GM21529 (cell line): ENCODE measurements at regions not wholly inside any gene's neighbourhood (a gene's known extent, or its start where the extent isn't known, plus 50 kb on each side); places are given as distances from the start of the nearest gene placed in this dataset.
"Not testable (repeated sequence)": the region's sequence is repeated elsewhere in the genome, so short reads cannot be mapped to it uniquely, and the experiment has no call there.

ENCODE experiments used
- ATAC-seq: cut with Tn5 transposase; IDR thresholded peaks from one replicate; pipeline ENCODE4 v1.9.1; 2021; ENCODE audit not compliant: unreplicated experiment

GRCh38 chr12:25682421-25682820, 129.3 kb upstream of the LMNTD1 start:
- no peak for ATAC-seq

GRCh38 chr12:25684070-25684469, 131.0 kb upstream of the LMNTD1 start:
- ATAC-seq = no peak

- ATAC-seq = no peak
These were observed 133.3 kb upstream of the LMNTD1 start for GRCh38 chr12:25686351-25686750.

GRCh38 chr12:25687226-25687625, 134.1 kb upstream of the LMNTD1 start:
- ATAC-seq = no peak

GRCh38 chr12:25688851-25689250, 135.8 kb upstream of the LMNTD1 start:
- ATAC-seq = not testable (repeated sequence)

- ATAC-seq = no peak
These were observed 137.0 kb upstream of the LMNTD1 start for GRCh38 chr12:25689996-25690501.

DNA sequence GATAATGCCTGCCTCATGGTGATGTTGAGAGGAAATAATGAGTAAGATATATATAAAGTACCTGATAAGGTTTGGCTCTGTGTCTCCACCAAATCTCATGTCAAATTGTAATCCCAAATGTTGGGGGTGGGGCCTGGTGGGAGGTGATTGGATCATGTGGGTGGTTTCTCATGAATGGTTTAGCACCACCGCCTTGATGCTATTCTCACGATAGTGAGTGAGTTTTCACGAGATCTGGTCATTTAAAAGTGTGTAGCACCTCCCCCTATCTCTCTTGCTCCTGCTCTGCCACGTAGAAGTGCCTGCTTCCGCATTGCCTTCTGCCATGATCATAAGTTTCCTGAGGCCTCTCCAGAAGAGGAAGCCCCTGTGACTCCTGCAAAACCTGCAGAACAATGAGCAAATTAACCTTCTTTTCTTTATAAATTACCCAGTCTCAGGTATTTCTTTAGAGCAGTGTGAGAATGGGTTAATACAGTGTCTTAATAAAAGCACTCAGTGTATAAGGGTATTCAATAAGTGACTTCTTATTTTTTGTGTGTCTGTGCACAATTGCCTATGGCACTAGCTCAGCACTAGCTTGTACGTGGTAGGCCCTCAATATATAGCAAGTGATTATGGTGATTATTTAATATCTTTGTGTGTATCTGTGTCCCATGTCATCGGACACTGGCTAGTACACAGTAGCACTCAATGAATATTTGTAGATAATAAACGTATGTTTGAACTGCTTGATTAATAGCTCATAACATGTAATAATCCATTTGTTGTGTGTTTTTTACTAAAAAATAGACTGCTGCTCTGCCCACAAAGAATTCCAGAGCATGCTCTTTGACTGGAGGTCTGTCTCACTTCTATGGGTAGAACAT, 138.1 kb upstream of the LMNTD1 start:
- no peak for ATAC-seq

- no peak for ATAC-seq
These were observed 138.7 kb upstream of the LMNTD1 start for GRCh38 chr12:25691865-25692114.

- no peak for ATAC-seq
These were observed 139.3 kb upstream of the LMNTD1 start for GRCh38 chr12:25692115-25693035.

DNA sequence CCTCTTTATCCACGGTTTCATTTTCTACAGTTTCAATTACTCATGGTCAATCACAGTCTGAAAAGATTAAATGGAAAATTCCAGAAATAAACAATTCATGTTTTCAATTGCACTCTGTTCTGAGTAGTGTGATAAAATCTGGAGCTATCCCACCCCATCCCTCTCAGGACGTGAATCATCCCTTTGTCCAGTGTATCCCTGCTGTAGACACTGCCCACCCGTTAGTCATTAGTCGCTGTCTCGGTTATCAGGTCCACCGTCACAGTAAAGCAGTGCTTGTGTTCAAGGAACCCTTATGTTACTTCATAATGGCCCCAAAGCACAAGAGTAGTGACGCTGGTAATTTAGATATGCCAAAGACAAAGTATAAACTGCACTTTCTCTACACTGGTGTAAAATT, 141.0 kb upstream of the LMNTD1 start:
- no peak for ATAC-seq

DNA sequence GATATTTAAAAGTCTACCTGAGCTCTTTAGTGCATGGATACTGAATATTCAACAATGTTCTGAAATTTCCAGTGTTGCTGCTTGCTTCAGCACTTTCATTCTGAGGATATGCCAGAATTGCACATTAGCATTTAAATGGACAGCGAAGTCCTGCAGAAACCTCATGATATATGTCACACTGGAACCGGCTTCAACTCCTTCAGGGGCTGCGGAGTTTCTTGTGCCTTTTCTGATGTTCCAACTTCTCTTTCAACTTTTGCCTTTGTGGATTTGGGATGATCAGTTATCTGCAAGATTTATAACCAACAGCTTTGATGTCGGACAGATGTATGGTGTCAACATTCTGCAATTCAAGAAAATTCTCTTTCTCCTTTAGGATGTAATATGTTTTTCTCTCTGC, 142.5 kb upstream of the LMNTD1 start:
- no peak for ATAC-seq

DNA sequence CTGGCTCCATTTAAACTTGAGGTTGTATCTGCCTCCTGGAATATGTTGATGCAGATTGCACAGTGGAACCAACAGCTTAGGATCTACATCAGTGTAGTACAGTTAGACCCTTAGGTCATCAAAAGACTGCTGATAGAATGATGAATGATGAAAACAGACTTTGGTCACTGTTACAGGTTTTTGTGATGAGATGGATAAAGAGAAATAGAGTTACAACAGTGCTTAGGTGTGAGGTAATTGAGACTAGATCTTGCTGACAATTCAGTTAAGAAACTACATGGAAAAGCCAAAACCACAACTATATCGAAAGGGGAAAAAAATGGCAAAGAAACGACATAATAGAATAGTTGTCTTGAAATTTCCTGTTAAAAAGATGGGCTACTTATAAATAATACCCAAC, 145.7 kb upstream of the LMNTD1 start:
- no peak for ATAC-seq

GRCh38 chr12:25699454-25699853, 146.4 kb upstream of the LMNTD1 start:
- ATAC-seq = no peak

- ATAC-seq = no peak
These were observed 148.2 kb upstream of the LMNTD1 start for GRCh38 chr12:25701290-25701689.

DNA sequence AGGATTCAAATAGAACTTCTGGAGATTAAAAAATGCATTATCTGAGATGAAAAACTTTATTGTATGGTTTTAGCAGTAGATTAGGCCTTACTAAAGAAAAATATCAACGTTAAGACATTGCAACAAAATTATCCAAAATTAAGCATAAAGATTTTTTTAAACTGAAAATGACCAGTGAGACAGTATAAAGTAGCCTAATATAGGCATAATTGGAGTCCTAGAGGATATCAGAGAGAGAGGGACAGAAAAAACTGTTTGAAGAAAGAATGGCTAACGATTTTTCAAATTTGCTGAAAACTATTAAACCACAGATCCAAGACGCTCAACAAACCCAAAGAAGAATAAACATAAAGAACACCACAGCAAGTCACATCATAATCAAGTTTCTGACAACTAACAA, 149.5 kb upstream of the LMNTD1 start:
- ATAC-seq = no peak

- no peak for ATAC-seq
These were observed 152.2 kb upstream of the LMNTD1 start for GRCh38 chr12:25705261-25705660.

DNA sequence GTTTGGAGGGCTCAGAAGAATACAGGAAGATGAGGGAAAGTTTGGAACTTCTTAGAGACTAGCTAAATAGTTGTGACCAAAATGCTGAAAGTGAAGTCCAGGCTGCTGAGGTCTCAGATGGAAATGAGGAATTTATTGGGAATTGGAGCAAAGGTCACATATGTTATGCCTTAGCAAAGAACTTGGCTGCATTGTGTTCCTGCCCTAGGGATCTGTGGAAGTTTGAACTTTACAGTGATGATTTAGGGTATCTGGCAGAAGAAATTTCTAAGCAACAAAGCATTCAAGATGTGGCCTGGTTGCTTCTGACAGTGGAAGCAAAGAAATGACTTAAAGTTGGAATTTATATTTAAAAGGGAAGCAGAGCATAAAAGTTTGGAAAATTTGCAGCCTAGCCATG, 153.6 kb upstream of the LMNTD1 start:
- not testable (repeated sequence) for ATAC-seq

- no peak for ATAC-seq
These were observed 154.0 kb upstream of the LMNTD1 start for GRCh38 chr12:25707056-25707455.

DNA sequence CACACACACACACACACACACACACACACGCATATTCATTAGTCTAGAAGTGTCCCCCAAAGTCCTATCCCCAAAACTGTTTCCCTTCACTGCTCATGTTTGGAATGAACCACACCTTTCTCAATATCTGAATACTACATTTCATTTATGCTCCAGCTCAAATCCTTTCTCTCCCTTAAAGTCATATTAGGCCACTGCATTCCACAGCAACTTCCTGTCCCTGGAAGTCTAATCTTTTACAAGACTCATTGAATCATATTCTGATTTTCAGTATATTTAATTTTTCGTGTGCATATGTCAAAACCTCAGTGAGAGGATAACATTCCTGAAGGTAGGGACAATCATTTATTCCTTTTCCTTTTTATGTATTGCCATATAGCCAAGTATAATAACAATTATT, 155.6 kb upstream of the LMNTD1 start:
- no peak for ATAC-seq

DNA sequence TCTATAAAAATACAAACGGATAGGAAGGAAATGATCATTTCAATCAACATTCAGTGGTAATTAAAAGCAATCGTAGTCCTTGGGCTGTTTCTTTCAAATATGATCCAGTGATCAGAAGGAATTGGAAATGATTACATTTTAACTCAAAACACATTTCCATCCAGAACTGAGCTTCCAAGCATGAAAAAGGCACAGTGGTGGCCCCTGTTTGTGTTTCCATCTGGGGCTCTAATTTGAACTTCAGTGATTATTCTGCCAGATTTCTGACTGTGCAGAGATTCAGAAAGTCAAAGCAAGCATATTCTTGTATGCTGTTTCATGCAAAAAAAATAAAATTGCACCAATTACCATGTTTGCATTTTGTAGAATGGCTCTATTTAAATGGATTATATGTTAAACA, 157.0 kb upstream of the LMNTD1 start:
- no peak for ATAC-seq

DNA sequence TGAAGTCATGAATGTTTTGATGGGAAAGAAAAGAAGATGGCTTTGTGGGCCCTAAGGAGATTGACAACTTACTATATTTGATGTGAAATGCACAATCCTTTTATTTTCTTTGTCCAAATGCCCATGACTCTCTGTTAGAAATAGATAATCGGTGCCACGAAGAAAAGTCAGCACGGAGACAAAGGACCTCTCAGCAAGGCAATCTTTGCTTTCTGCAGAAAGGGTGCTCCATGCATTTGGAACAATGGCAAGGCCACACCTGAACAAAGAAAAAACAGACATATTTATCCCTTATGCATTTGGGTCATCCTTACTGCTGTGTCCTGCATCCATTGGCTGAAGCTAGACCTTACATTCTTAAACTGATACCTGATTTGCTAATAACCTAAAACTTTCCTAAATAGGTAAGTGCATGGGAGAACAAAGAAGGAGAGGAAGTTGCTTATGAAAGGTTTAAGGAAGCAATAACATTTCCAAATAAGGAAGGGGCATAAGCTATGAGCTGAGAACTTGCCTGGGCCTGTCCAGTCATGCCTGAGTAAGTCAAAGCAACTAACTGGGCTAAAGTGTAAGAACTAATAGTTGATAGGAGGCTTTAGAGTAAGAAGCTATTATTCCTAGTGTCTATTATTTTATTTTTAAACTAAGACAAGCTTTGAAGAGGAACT, 158.0 kb upstream of the LMNTD1 start:
- not testable (repeated sequence) for ATAC-seq
